Astrocyte of the cerebellum (primary cell): ENCODE measurements at regions not wholly inside any gene's neighbourhood (a gene's known extent, or its start where the extent isn't known, plus 50 kb on each side); places are given as distances from the start of the nearest gene placed in this dataset.

Source experiments
- DNase-seq: peaks from one replicate; pipeline ENCODE4 v3.0.0-alpha.2; 2011; ENCODE audit warnings: low read depth
- H3K4me3 ChIP-seq: 2 replicates; pipeline ENCODE4 v1.5.1; 2011; ENCODE audit warnings: mild to moderate bottlenecking, low read depth, low read length, moderate library complexity
- CTCF ChIP-seq: IDR thresholded peaks from 2 replicates; pipeline ENCODE4 v1.5.1; 2012; ENCODE audit warnings: low read length, low read depth, moderate library complexity, mild to moderate bottlenecking; ENCODE audit errors: missing control alignments
- in situ Hi-C: cut with HindIII; loops from 2 replicates; pipeline ENCODE4 v1.10.0; 2017; ENCODE audit warnings: low sequenced_read_pairs

- in situ Hi-C loops: no loop called here
- H3K4me3 ChIP-seq: no peak overlapping the region
- TF ChIP-seq CTCF: no peak
- DNase-seq: no peak
Measured at GRCh38 chr2:234725528-234726264, 226.1 kb upstream of the SH3BP4 start.

GRCh38 chr2:234724850-234725249, 227.0 kb upstream of the SH3BP4 start:
- no peak overlapping the region for H3K4me3 ChIP-seq
- in situ Hi-C loops: no loop called here
- TF ChIP-seq CTCF: no peak
- DNase-seq: no peak

GRCh38 chr2:234723400-234723799, 226.5 kb upstream of the ARL4C start:
- TF ChIP-seq CTCF: no peak
- H3K4me3 ChIP-seq: no peak overlapping the region
- in situ Hi-C loops: no loop called here

GRCh38 chr2:234722176-234722575, 225.3 kb upstream of the ARL4C start:
- TF ChIP-seq CTCF: no peak
- DNase-seq: no peak
- H3K4me3 ChIP-seq: no peak overlapping the region
- in situ Hi-C loops: no loop called here

More at GRCh38 chr2:234723400-234723799, 226.5 kb upstream of the ARL4C start:
- no peak for DNase-seq

GRCh38 chr2:234719116-234719716, 222.3 kb upstream of the ARL4C start:
- DNase-seq: no peak
- no peak overlapping the region for H3K4me3 ChIP-seq
- no peak for TF ChIP-seq CTCF
- in situ Hi-C loops: no loop called here

- in situ Hi-C loops: no loop called here
- no peak for DNase-seq
- TF ChIP-seq CTCF: no peak
- no peak overlapping the region for H3K4me3 ChIP-seq
Measured at GRCh38 chr2:234716271-234716670, 219.4 kb upstream of the ARL4C start.
